Activated CD4-positive, alpha-beta memory T cell treated with anti-CD3 and anti-CD28 coated beads for 36 hours (primary cell): ENCODE measurements at regions not wholly inside any gene's neighbourhood (a gene's known extent, or its start where the extent isn't known, plus 50 kb on each side); places are given as distances from the start of the nearest gene placed in this dataset.

ENCODE experiments used
- CTCF ChIA-PET: fragments of 350-600 bp; sonication (Branson Sonifier 250); formaldehyde crosslinking; loops from one replicate; lab custom pipeline; 2021; ENCODE audit warnings: antibody characterized with exemption, inconsistent platforms; lab: Charles Lee
- POLR2A ChIA-PET: fragments of 350-600 bp; sonication (Branson Sonifier 250); formaldehyde crosslinking; loops from one replicate; lab custom pipeline; 2021; ENCODE audit warnings: antibody characterized with exemption; lab: Charles Lee
- DNase-seq: peaks from one replicate; pipeline ENCODE4 v3.0.0-alpha.2; 2020
- H3K27ac Mint-ChIP-seq: one replicate; pipeline ENCODE4 v1.8.0; 2021; ENCODE audit warnings: mixed read lengths
- H3K27me3 Mint-ChIP-seq: one replicate; pipeline ENCODE4 v1.8.0; 2021; ENCODE audit warnings: mixed read lengths
- H3K36me3 Mint-ChIP-seq: one replicate; pipeline ENCODE4 v1.8.0; 2021; ENCODE audit warnings: mixed read lengths
- H3K4me1 Mint-ChIP-seq: one replicate; pipeline ENCODE4 v1.8.0; 2021; ENCODE audit warnings: low read depth, mixed read lengths
- H3K4me3 Mint-ChIP-seq: one replicate; pipeline ENCODE4 v1.8.0; 2021; ENCODE audit warnings: mild to moderate bottlenecking, mixed read lengths
- H3K9me3 Mint-ChIP-seq: one replicate; pipeline ENCODE4 v1.8.0; 2021; ENCODE audit warnings: mixed read lengths
- intact Hi-C: fragments of 100-400 bp; cut with micrococcal nuclease; formaldehyde crosslinking; loops from one replicate; pipeline ENCODE4 v1.15.1; 2023

- intact Hi-C loops: no loop called here
- H3K27me3 Mint-ChIP-seq: no peaks in the 10 kb centered on the region
- peaks cover 16% of the 10 kb centered on the region for H3K4me1 Mint-ChIP-seq
- no peaks in the 10 kb centered on the region for H3K9me3 Mint-ChIP-seq
- peaks cover 2% of the 10 kb centered on the region for H3K36me3 Mint-ChIP-seq
- H3K4me3 Mint-ChIP-seq: no peak overlapping the region
- POLR2A ChIA-PET: no interaction called here
- no peak for DNase-seq
- H3K27ac Mint-ChIP-seq: no peak overlapping the region
- CTCF ChIA-PET: no interaction called here
Observed at GRCh38 chr6:14912226-14912625, 333.6 kb upstream of the JARID2 start.

- no peak overlapping the region for H3K4me3 Mint-ChIP-seq
- no peaks in the 10 kb centered on the region for H3K9me3 Mint-ChIP-seq
- CTCF ChIA-PET: interaction anchor here (0.5 kb wide), 1 partner anchor 702 kb away, joined by 3 read pairs; no protein-coding TSS in a partner anchor
- H3K4me1 Mint-ChIP-seq: peaks cover 16% of the 10 kb centered on the region
- intact Hi-C loops: no loop called here
- POLR2A ChIA-PET: no interaction called here
- peaks cover 2% of the 10 kb centered on the region for H3K36me3 Mint-ChIP-seq
- H3K27me3 Mint-ChIP-seq: no peaks in the 10 kb centered on the region
- H3K27ac Mint-ChIP-seq: no peak overlapping the region
- DNase-seq: no peak
Observed at GRCh38 chr6:14912706-14913105, 333.2 kb upstream of the JARID2 start.

GRCh38 chr6:14913931-14914330 is 331.9 kb upstream of the JARID2 start:
- peaks cover 16% of the 10 kb centered on the region for H3K4me1 Mint-ChIP-seq
- ChIA-PET POLR2A (no interaction called here), CTCF (no interaction called here)
- H3K4me3 Mint-ChIP-seq: no peak overlapping the region
- DNase-seq: no peak
- intact Hi-C loops: no loop called here
- H3K27me3 Mint-ChIP-seq: no peaks in the 10 kb centered on the region
- H3K9me3 Mint-ChIP-seq: no peaks in the 10 kb centered on the region
- H3K27ac Mint-ChIP-seq: no peak overlapping the region
- H3K36me3 Mint-ChIP-seq: peaks cover 2% of the 10 kb centered on the region

- no peaks in the 10 kb centered on the region for H3K27me3 Mint-ChIP-seq
- CTCF ChIA-PET: interaction anchor here (0.6 kb wide), 1 partner anchor 11 kb away, joined by 3 read pairs; no protein-coding TSS in a partner anchor
- POLR2A ChIA-PET: no interaction called here
Observed at GRCh38 chr6:14915888-14916832, 329.7 kb upstream of the JARID2 start.

GRCh38 chr6:14917109-14917910 is 328.6 kb upstream of the JARID2 start:
- Mint-ChIP-seq H3K36me3 (no peaks in the 10 kb centered on the region), H3K4me1 (no peaks in the 10 kb centered on the region), H3K4me3 (no peak overlapping the region), H3K9me3 (no peaks in the 10 kb centered on the region), H3K27ac (no peak overlapping the region), H3K27me3 (no peaks in the 10 kb centered on the region)
- no peak for DNase-seq
- ChIA-PET CTCF (no interaction called here), POLR2A (no interaction called here)
- intact Hi-C loops: no loop called here

More at GRCh38 chr6:14915888-14916832, 329.7 kb upstream of the JARID2 start:
- no peaks in the 10 kb centered on the region for H3K9me3 Mint-ChIP-seq
- H3K36me3 Mint-ChIP-seq: no peaks in the 10 kb centered on the region
- no peak overlapping the region for H3K4me3 Mint-ChIP-seq
- no peak for DNase-seq
- peaks cover 4% of the 10 kb centered on the region for H3K4me1 Mint-ChIP-seq
- H3K27ac Mint-ChIP-seq: no peak overlapping the region
- intact Hi-C loops: no loop called here

GRCh38 chr6:14918200-14918907 is 327.5 kb upstream of the JARID2 start:
- Mint-ChIP-seq H3K9me3 (no peaks in the 10 kb centered on the region), H3K4me1 (no peaks in the 10 kb centered on the region), H3K27me3 (no peaks in the 10 kb centered on the region), H3K4me3 (no peak overlapping the region), H3K36me3 (no peaks in the 10 kb centered on the region), H3K27ac (no peak overlapping the region)
- no peak for DNase-seq
- intact Hi-C loops: no loop called here
- CTCF ChIA-PET: no interaction called here
- POLR2A ChIA-PET: interaction anchor here (0.7 kb wide), 1 partner anchor 92 kb away, joined by 4 read pairs; no protein-coding TSS in a partner anchor

GRCh38 chr6:14919038-14919670 is 326.7 kb upstream of the JARID2 start:
- intact Hi-C loops: no loop called here

GRCh38 chr6:14920276-14920675 is 325.6 kb upstream of the JARID2 start:
- ChIA-PET POLR2A (no interaction called here), CTCF (no interaction called here)
- no peaks in the 10 kb centered on the region for H3K9me3 Mint-ChIP-seq

More at GRCh38 chr6:14919038-14919670, 326.7 kb upstream of the JARID2 start:
- POLR2A ChIA-PET: interaction anchor here (0.5 kb wide), 1 partner anchor 79 kb away, joined by 3 read pairs; no protein-coding TSS in a partner anchor
- H3K27ac Mint-ChIP-seq: no peak overlapping the region
- no peaks in the 10 kb centered on the region for H3K27me3 Mint-ChIP-seq
- DNase-seq: no peak
- H3K4me3 Mint-ChIP-seq: no peak overlapping the region
- H3K36me3 Mint-ChIP-seq: no peaks in the 10 kb centered on the region
- CTCF ChIA-PET: no interaction called here
- no peaks in the 10 kb centered on the region for H3K9me3 Mint-ChIP-seq
- no peaks in the 10 kb centered on the region for H3K4me1 Mint-ChIP-seq

GRCh38 chr6:14921170-14921569 is 324.7 kb upstream of the JARID2 start:
- Mint-ChIP-seq H3K27ac (no peak overlapping the region), H3K9me3 (no peaks in the 10 kb centered on the region), H3K36me3 (no peaks in the 10 kb centered on the region), H3K27me3 (no peaks in the 10 kb centered on the region), H3K4me3 (no peak overlapping the region), H3K4me1 (no peaks in the 10 kb centered on the region)
- ChIA-PET POLR2A (no interaction called here), CTCF (no interaction called here)
- intact Hi-C loops: no loop called here
- DNase-seq: no peak

More at GRCh38 chr6:14920276-14920675, 325.6 kb upstream of the JARID2 start:
- intact Hi-C loops: no loop called here
- DNase-seq: no peak
- Mint-ChIP-seq H3K27me3 (no peaks in the 10 kb centered on the region), H3K4me3 (no peak overlapping the region), H3K4me1 (no peaks in the 10 kb centered on the region), H3K36me3 (no peaks in the 10 kb centered on the region), H3K27ac (no peak overlapping the region)

GRCh38 chr6:14921878-14922671 is 323.8 kb upstream of the JARID2 start:
- Mint-ChIP-seq H3K4me3 (no peak overlapping the region), H3K9me3 (no peaks in the 10 kb centered on the region), H3K27me3 (no peaks in the 10 kb centered on the region), H3K36me3 (no peaks in the 10 kb centered on the region), H3K4me1 (no peaks in the 10 kb centered on the region), H3K27ac (no peak overlapping the region)
- ChIA-PET POLR2A (no interaction called here), CTCF (no interaction called here)
- intact Hi-C loops: no loop called here
- DNase-seq: no peak
